A172 (cell line): ENCODE measurements at regions not wholly inside any gene's neighbourhood (a gene's known extent, or its start where the extent isn't known, plus 50 kb on each side); places are given as distances from the start of the nearest gene placed in this dataset.
"Not testable (repeated sequence)": the region's sequence is repeated elsewhere in the genome, so short reads cannot be mapped to it uniquely, and the experiment has no call there.

Source experiments
- DNase-seq: peaks from one replicate; pipeline ENCODE4 v3.0.0-alpha.2; 2015; ENCODE audit warnings: low spot score

GRCh38 chr3:20739814-20740213 lies 553.8 kb upstream of the SGO1 start:
- DNase-seq, result peak; percentile 19

GRCh38 chr3:20736287-20736852 lies 550.4 kb upstream of the SGO1 start:
- no peak for DNase-seq

- no peak for DNase-seq
Measured at GRCh38 chr3:20729185-20729584, 543.2 kb upstream of the SGO1 start.

GRCh38 chr3:20726786-20727185 lies 540.8 kb upstream of the SGO1 start:
- no peak for DNase-seq

GRCh38 chr3:20724241-20724640 lies 538.2 kb upstream of the SGO1 start:
- DNase-seq, result no peak

DNA sequence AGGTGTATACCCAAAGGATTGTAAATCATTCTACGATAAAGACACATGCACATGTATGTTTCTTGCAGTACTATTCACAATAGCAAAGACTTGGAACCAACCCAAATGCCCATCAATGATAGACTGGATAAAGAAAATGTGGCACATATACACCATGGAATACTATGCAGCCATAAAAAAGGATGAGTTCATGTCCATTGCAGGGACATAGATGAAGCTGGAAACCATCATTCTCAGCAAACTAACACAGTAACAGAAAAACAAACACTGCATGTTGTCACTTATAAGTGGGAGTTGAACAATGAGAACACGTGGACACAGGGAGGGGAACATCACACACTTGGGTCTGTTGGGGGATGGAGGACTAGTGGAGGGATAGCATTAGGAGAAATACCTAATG lies 530.4 kb upstream of the SGO1 start:
- DNase-seq, result not testable (repeated sequence)

DNA sequence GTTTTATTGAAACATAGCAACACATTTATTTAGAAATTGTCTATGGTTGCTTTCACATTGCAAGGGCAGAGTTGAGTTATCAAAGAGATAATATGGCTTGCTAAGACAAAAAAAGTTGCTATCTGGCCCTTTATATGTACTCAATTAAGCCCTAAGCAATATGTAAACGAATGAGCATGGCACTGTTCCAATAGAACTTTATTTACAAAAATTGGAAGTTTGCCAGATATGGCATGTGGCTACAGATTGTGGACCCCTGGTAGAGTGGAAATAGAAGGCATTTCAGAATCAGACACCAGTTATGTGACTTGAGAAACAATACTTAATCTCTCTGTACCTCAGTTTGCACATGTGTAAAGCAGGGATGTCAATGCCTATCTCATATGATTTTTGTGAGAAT lies 515.6 kb upstream of the SGO1 start:
- DNase-seq, result no peak

- DNase-seq, result no peak
Measured at GRCh38 chr3:20700714-20701113, 514.7 kb upstream of the SGO1 start.

DNA sequence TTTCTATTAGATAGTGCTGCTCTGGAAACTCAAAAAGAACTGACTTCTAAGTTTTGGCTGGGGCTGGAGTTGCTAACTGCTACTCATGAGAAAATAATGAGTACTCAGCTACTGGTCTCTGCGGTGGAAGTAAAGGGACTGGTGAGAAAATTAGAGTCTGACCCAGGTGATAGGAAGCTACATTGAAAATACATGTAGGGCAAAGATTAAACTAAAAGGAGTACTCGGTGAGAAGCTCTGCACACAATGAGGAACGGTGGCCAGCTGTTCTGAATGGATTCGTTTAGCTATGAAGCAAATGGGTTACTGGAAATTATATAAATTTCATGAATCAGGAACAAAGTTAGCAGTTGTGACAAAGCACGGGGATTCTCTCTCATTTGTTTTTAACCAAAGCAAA lies 512.9 kb upstream of the SGO1 start:
- no peak for DNase-seq

DNA sequence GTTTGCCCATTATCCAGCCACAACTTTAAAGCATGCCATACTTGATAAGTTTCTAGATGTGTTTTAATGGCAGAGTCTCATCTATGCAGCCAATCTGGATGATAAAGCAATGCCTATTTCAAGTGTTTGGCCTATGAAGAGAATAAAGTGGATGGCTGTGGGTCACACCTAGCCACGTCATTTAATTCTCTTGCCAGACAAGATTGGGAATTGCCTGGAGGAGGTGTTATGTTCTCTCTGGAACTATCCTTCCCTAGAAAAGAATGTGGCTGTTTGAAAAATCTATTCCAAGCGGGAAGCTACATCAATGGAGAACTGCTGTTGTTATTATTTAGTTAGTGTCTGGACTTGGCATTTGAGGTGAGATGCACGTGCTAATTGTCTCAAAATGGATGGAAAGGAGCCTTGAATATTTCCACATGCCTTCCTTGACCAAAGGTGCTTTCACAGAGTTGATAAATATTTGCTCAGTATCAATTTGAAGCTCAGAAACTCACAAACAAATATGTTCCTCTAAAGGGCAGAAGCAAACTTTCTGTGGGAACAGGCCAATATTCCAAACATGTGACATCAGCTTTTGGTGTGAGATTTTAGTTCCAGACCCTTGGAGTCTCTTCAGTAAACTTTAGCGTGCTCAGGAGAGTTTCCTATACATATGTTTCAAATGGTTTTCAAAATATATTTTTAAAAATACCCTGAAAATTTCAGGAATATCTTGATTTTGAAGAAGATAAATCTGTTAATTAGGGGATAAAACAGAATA lies 510.6 kb upstream of the SGO1 start:
- DNase-seq, result no peak

DNA sequence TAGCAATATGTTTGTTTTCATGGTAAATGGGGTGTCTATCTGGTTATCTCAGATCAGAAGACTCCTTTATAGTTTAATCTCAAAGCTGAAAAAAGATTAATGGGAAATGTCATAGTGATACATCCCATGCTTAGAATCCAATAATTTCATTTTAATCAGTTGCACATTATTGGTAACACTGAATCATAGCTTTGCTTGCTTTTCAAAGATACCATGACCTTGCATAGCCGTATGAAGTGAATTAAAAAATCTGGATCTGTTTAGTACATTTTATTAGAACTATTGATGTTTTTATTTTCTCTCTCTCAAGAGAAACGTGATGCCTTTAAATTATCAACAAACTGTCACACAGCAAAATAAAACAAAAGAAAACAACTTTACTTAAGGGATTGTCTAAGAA lies 506.7 kb upstream of the SGO1 start:
- DNase-seq, result no peak

DNA sequence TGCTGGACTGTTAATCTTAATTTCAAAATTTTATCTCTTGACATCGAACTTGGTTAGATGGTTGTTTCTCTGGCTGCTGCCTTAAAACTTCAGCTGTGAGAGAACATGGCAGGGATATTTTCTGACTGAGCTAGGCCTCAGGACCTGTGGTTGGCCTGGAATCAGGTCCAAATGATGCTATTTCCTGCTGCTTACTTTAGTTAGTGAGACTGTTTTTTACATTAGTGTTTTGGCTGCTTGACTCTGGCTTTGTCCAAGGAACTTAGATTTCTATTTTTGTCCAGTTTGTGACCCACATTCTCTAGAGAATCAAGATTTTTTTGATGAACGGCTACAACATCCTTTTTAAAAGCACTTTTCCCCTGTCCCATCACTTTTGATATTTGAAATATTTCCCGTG lies 497.9 kb upstream of the SGO1 start:
- DNase-seq, result peak; percentile 45

DNA sequence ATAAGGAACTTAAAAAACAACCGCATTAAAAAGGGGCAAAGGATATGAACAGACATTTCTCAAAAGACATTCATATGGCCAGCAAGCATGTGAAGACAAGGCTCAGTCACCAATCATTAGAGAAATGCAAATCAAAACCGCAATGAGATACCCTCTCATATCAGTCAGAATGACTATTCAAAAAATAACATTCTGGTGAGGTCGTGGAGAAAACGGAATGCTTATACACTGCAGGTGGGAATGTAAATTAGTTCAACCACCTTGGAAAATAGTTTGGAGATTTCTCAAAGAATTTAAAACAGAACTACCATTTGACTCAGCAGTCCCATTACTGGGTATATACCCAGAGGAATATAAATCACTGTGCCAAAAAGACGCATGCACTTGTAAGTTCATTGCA lies 496.6 kb upstream of the SGO1 start:
- peak; percentile 89 for DNase-seq

GRCh38 chr3:20680990-20681628 lies 495.1 kb upstream of the SGO1 start:
- no peak for DNase-seq

GRCh38 chr3:20673866-20674265 lies 487.9 kb upstream of the SGO1 start:
- DNase-seq, result no peak

DNA sequence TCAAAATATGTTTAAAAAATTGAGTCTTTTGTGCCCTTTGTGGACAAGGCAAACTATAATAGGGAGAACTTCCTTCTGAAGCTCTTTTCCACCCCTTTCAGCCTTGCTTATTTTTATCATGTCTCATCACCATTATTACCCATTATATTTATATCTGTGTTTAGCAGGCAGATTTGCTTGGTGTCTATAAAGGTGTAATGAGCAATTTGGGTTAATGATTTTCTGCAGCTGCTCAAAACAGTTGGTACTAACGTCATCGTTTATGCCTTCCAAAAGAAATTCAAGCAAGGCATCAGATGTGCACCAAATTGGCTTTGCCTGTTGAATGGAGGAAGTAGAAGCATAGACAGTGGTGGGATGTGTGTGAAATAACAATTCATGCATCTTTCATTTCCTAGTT lies 483.7 kb upstream of the SGO1 start:
- no peak for DNase-seq

DNA sequence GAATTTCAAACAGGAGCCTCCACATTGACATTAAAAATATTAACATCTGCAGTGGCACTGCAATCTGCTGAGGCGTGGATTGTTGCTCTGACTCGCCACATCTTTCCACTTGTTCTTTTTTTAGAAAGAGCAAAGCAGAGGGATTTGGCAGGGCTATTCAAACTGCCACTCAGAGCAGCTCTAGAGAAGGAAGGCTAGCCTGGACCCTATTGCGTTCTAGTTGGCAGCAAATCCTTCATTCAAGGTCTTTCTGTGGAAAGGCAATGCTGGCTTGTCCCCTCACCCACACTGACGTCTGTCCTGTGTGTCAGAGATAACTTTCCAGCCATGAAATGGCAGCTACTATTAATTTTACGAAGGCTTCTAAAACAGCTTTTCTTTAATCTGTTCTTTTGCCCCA lies 483.2 kb upstream of the SGO1 start:
- DNase-seq, result no peak

DNA sequence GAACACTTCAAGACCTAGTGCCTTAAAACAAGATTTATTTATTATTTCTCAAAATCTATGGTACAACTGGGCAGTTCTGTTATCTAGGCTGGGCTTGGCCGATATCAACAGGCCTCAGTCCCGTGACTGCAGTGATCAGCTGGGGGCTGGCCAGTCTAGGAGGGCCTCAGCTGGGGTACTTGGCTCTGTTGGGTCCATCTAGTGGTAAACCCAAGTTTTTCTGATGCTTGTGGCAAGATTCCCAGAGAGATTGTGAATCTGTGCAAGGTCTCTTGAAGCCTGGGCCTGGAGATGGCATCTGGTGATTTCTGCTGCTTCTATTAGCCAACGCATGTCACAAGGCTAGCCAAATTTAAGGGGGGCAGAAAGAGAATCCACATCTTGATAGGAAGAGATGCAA lies 482.4 kb upstream of the SGO1 start:
- peak; percentile 47 for DNase-seq

DNA sequence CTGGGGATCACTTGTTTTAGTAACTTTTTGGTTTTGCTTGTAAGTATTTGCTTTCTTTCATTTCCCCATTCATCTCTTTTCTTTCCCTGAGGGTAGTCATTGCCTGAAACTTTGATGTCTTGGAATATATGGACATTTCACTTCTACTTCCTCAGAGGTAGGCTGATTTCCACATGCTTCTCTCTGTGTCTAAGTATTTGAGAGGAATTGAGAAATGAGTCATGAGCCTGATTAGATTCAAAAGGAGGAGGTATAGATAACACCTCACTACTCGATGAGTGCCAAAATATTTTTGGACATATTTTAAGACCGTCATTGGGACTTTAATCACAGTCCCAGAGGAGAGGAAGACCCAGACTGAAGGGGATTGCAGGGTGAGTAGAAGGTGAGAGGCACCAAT lies 480.1 kb upstream of the SGO1 start:
- no peak for DNase-seq

DNA sequence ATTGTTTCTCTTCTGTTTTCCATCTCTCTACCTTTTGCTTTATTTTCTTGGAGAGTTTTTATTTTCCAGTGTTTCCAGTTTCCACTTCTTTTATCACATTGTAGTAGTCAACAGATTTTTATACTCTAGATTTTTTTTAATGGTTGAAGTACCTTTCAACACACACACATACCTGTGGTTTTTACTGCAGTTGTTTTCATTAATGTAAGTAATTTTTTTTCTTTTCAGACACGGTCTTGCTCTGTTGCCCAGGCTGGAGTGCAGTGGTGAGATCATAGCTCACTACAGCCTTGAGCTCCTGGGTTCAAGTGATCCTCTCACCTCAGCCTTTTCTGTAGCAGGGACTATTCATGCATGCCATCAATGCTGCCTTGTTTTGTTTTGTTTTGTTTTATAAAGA lies 472.5 kb upstream of the SGO1 start:
- no peak for DNase-seq

DNA sequence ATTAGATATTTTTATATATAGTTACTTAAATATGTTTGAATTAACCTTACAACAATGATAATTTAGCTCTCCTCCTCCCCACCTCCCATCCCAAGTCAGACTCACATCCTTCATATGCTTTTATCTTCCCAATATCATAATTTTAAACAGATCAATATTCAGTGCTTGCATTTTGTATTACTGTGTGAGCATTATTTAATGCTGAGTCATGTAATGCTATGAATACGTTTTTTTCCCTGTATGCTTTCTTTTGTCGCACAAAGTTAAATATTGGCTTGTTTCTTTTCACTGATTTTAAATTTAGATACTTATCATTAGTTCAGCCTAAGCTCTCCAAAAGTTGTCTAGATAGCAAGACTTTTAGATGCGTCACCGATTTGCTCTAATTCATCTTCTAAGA lies 471.6 kb upstream of the SGO1 start:
- DNase-seq, result no peak

DNA sequence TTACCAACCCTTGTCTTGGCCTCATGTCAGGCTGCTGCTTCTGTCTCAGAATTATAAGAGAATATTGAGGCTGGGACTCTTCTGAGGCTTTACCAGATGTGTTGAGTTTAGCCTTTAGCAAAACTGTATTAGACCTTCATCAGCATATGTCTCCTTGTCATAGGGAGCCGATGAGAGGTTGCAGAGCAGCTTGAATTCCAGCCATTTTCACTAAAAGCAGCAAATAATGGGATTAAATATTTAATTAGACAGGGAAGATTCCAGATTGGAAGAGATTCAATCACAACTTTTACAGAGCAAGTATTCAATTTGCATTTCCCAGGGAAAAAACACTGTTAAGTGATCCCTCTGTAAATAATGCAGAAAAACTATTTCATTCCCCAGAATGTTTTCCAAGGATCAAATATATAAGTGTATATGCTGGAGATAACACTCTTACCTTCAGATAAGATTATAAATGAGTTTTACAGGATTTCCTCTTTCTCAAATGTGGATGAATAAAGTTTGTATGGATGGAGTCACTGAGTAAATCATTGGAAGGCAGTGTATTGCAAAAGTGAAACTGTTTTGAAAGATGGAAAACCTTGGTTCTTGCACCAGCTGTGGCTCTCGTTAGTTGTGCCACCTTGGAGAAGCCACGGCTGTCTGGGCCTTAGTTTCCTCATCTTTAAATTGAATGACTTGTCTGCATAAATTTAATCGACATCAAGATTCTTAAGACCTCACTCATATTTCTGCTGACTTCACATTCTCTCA lies 466.4 kb upstream of the SGO1 start:
- DNase-seq, result no peak

DNA sequence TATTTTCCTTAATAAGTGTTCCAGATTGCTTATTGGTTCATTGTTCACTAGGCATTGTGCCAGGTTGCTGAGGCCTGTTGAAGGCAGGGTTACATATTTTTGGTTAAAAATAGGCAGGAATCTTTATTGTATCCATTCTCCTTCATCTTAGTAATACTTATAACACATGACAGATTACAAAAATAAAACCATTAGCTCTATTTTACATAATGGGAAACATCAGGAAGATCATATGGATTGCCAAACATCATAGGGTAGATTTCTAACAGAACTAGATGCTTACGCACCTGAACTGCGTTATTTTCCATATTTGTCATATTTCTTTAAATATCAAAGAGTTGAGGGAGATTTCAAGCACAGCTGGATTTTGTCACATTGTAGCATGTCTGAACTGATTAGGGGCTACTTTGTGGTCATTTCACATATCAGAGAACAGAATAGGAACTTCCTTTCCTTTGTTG lies 462.9 kb upstream of the SGO1 start:
- DNase-seq, result peak; percentile 28
